ENCODE measurements at regions not wholly inside any gene's neighbourhood (a gene's known extent, or its start where the extent isn't known, plus 50 kb on each side); places are given as distances from the start of the nearest gene placed in this dataset.
"Not testable (repeated sequence)": the region's sequence is repeated elsewhere in the genome, so short reads cannot be mapped to it uniquely, and the experiment has no call there.

DNA sequence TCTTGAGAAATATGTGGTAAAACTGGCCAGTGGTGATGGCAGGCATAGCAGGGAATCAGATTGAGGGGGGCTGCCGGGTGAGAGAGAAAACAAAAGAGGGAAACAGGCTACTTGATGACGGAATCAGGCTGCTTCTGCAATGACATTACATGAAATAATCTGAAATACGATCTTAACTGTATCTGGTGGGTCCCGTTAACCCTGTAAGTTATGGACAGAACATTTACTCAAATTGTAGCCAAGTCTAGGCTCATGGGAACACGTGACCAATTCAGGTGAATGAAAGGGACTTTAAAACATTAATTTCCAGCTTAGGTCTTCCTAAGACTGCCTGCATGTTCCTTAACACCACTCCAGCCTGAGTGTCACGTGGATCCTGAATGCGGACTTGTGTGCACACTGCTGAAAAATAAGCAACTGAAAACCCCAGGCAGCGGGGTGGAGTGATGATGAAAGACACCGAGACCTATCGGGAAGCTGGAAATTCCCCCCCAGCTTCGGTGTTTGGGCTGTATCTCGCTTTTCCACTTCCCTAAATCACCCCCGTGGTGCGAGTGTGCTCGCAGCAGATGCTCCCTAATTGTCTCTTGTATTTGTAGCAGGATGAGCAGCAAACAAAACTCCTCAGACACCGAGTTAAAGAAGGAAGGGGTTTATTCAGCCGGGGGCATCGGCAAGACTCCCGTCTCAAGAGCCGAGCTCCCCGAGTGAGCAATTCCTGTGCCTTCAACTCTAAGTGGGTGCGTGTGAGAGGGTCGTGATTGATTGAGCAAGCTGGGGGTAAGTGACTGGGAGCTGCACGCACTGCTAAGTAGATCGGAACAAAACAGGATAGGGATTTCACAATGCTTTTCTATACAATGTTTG, 145.0 kb upstream of the GRK3 start:
- Histone ChIP-seq H3K4me1 (ENCODE audit: control insufficient read depth, insufficient read depth, low read length, poor library complexity, severe bottlenecking) (no peaks in the 10 kb centered on the region), H3K36me3 (ENCODE audit: control insufficient read depth, insufficient read depth, low read length) (no peaks in the 10 kb centered on the region), H3K27ac (ENCODE audit: low read depth, low read length, severe bottlenecking) (no peak overlapping the region), H3K9me3 (ENCODE audit: control insufficient read depth, low read length) (no peaks in the 10 kb centered on the region), H3K4me3 (ENCODE audit: extremely low read depth, insufficient read depth, low read length, poor library complexity, severe bottlenecking) (no peak overlapping the region)
- WGBS, 2 experiments (ENCODE audit: insufficient coverage in 2 of 2), result 53 to 65% methylated on average over 19 to 21 of the region's 25 CpGs

DNA sequence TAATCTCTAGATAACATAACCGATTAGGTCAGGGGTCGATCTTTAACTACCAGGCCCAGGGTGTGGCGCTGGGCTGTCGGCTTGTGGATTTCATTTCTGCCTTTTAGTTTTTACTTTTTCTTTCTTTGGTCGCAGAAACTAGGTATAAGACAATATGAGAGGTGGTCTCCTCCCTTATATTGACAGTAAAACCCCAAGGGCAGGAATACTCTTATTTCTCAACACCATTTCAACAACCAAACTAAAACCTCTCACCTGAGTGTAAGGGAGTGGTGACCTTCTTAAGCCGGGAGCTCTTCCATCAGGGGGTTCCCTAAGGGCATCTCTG, 144.4 kb upstream of the GRK3 start:
- not testable (repeated sequence) for H3K4me3 ChIP-seq (ENCODE audit: extremely low read depth, insufficient read depth, low read length, poor library complexity, severe bottlenecking); H3K9me3 ChIP-seq (ENCODE audit: control insufficient read depth, low read length); H3K4me1 ChIP-seq (ENCODE audit: control insufficient read depth, insufficient read depth, low read length, poor library complexity, severe bottlenecking); H3K36me3 ChIP-seq (ENCODE audit: control insufficient read depth, insufficient read depth, low read length); H3K27ac ChIP-seq (ENCODE audit: low read depth, low read length, severe bottlenecking)
- 79 to 95% methylated on average over 2 to 3 of the region's 6 CpGs for WGBS, 2 experiments (ENCODE audit: insufficient coverage in 2 of 2)

DNA sequence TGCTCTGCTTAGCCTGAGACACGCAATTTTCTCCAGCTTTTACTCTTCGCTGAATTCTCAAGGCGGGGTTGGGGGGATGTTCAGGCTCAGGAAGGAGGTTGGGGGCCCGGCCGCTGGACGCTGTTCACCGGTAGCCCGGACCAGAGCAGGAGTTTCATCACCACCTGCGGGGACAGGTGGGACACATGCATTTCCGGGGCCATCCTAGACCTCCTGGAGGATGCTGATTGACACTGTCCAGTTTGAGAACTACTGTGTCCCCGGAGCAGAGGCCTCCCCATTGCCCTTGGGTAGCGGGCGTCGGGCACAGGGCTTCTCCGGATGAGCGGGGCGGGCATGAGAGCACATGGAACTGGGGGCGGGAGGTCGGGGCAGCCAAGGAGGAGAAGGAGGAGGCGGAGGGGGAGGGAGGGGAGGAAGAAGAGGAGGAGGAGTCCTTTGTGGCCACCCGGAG, 144.0 kb upstream of the GRK3 start:
- 27 to 32% methylated on average over 6 to 20 of the region's 21 CpGs for WGBS, 2 experiments (ENCODE audit: insufficient coverage in 2 of 2)
- H3K27ac ChIP-seq (ENCODE audit: low read depth, low read length, severe bottlenecking), result no peak overlapping the region
- no peaks in the 10 kb centered on the region for H3K9me3 ChIP-seq (ENCODE audit: control insufficient read depth, low read length)
- H3K4me1 ChIP-seq (ENCODE audit: control insufficient read depth, insufficient read depth, low read length, poor library complexity, severe bottlenecking), result no peaks in the 10 kb centered on the region
- H3K36me3 ChIP-seq (ENCODE audit: control insufficient read depth, insufficient read depth, low read length), result no peaks in the 10 kb centered on the region
- H3K4me3 ChIP-seq (ENCODE audit: extremely low read depth, insufficient read depth, low read length, poor library complexity, severe bottlenecking), result peak overlapping the region; percentile 36

GRCh38 chr22:25420925-25421904, 143.3 kb upstream of the GRK3 start:
- WGBS, 2 experiments (ENCODE audit: insufficient coverage in 2 of 2), result 1% methylated on average over 76 to 78 of the region's 85 CpGs
- Histone ChIP-seq H3K9me3 (ENCODE audit: control insufficient read depth, low read length) (no peaks in the 10 kb centered on the region), H3K36me3 (ENCODE audit: control insufficient read depth, insufficient read depth, low read length) (no peaks in the 10 kb centered on the region), H3K4me1 (ENCODE audit: control insufficient read depth, insufficient read depth, low read length, poor library complexity, severe bottlenecking) (no peaks in the 10 kb centered on the region), H3K27ac (ENCODE audit: low read depth, low read length, severe bottlenecking) (no peak overlapping the region), H3K4me3 (ENCODE audit: extremely low read depth, insufficient read depth, low read length, poor library complexity, severe bottlenecking) (peak overlapping the region; percentile 36)

DNA sequence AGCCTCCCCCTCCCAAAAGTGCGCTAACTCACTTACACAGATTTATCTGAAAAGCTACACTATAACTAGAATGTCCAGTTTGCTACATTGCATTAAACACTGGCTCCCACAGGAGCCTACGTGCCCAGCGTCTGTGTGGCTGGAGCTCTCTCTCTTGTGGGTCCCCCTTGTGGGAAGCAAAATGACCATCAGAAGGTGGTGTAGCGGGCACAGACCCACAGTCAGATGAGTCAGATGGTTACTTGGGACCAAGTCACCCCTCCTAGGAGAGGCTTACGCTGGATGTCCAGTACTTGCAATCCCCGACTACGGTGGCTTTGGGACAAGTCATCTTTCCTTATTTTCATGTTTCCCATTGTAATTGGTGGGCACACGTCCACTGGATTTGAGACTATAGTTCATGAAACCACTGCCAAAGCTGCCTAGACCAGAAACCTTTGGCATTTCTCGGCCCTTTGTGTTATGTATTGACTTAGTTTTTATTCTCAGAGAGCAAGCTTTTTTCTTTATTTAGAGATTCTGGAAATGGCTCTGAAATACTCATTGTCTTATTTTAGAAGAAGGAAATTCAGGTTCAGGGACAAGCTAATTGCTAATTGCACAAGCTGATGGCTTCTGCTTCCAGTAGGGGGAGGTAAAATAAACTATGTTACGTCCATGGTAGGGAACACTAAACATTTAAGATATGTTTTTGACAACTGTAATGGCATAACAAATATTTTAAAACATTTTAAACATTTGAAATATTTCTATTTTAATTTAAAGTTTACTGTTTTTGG, 137.8 kb upstream of the GRK3 start:
- WGBS, 2 experiments (ENCODE audit: insufficient coverage in 2 of 2), result 76 to 80% methylated on average over 7 to 8 of the region's 10 CpGs
- H3K36me3 ChIP-seq (ENCODE audit: control insufficient read depth, insufficient read depth, low read length); H3K4me3 ChIP-seq (ENCODE audit: extremely low read depth, insufficient read depth, low read length, poor library complexity, severe bottlenecking); H3K27ac ChIP-seq (ENCODE audit: low read depth, low read length, severe bottlenecking); H3K4me1 ChIP-seq (ENCODE audit: control insufficient read depth, insufficient read depth, low read length, poor library complexity, severe bottlenecking); H3K9me3 ChIP-seq (ENCODE audit: control insufficient read depth, low read length): not testable (repeated sequence)

- WGBS, 2 experiments (ENCODE audit: insufficient coverage in 2 of 2), result no CpG with 5 or more reads among the region's 6 CpGs
- not testable (repeated sequence) for H3K4me3 ChIP-seq (ENCODE audit: extremely low read depth, insufficient read depth, low read length, poor library complexity, severe bottlenecking); H3K9me3 ChIP-seq (ENCODE audit: control insufficient read depth, low read length); H3K4me1 ChIP-seq (ENCODE audit: control insufficient read depth, insufficient read depth, low read length, poor library complexity, severe bottlenecking); H3K36me3 ChIP-seq (ENCODE audit: control insufficient read depth, insufficient read depth, low read length); H3K27ac ChIP-seq (ENCODE audit: low read depth, low read length, severe bottlenecking)
Measured at GRCh38 chr22:25431637-25432342, 132.7 kb upstream of the GRK3 start.

GRCh38 chr22:25433381-25433970, 131.0 kb upstream of the GRK3 start:
- 87 to 88% methylated on average over 3 to 5 of the region's 8 CpGs for WGBS, 2 experiments (ENCODE audit: insufficient coverage in 2 of 2)
- H3K36me3 ChIP-seq (ENCODE audit: control insufficient read depth, insufficient read depth, low read length); H3K4me1 ChIP-seq (ENCODE audit: control insufficient read depth, insufficient read depth, low read length, poor library complexity, severe bottlenecking); H3K4me3 ChIP-seq (ENCODE audit: extremely low read depth, insufficient read depth, low read length, poor library complexity, severe bottlenecking); H3K27ac ChIP-seq (ENCODE audit: low read depth, low read length, severe bottlenecking); H3K9me3 ChIP-seq (ENCODE audit: control insufficient read depth, low read length): not testable (repeated sequence)

GRCh38 chr22:25437414-25438160, 126.9 kb upstream of the GRK3 start:
- Histone ChIP-seq H3K27ac (ENCODE audit: low read depth, low read length, severe bottlenecking) (peak overlapping the region; percentile 45), H3K4me3 (ENCODE audit: extremely low read depth, insufficient read depth, low read length, poor library complexity, severe bottlenecking) (no peak overlapping the region), H3K4me1 (ENCODE audit: control insufficient read depth, insufficient read depth, low read length, poor library complexity, severe bottlenecking) (peaks cover 5% of the 10 kb centered on the region), H3K9me3 (ENCODE audit: control insufficient read depth, low read length) (no peaks in the 10 kb centered on the region), H3K36me3 (ENCODE audit: control insufficient read depth, insufficient read depth, low read length) (no peaks in the 10 kb centered on the region)
- 61 to 68% methylated on average over 5 to 6 of the region's 8 CpGs for WGBS, 2 experiments (ENCODE audit: insufficient coverage in 2 of 2)

DNA sequence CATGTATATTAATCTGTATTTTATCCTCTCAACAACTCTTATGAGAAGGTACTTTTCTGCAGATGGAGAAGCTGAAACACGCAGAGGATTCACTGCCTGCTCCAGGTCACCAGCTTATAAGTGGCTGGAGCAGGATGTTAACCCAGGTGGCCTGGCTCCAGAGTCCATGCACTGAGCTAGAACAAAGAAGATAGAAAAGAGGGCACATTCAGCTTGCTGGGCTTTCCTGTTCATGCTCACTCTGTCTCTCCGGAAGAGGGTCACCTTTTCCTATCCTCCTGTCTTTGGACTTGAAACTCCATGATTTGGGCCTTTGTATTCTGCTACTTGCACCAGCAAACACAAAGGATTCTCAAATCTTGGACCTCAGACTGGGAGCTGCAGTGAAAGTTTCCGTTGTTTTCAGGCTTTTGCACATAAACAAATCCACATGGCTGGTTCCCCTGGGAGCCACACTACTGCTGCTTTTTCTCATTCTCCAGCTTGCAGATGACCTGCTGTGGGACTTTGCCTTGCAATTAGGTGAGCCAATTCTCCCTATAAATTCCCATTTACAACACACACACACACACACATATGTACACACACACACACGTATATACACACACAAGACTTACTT, 117.3 kb upstream of the GRK3 start:
- peaks cover 4% of the 10 kb centered on the region for H3K36me3 ChIP-seq (ENCODE audit: control insufficient read depth, insufficient read depth, low read length)
- H3K4me3 ChIP-seq (ENCODE audit: extremely low read depth, insufficient read depth, low read length, poor library complexity, severe bottlenecking), result no peak overlapping the region
- WGBS, 2 experiments (ENCODE audit: insufficient coverage in 2 of 2), result 67 to 81% methylated on average over 3 to 4 of the region's 4 CpGs

More for the DNA sequence above, 117.3 kb upstream of the GRK3 start:
- H3K9me3 ChIP-seq (ENCODE audit: control insufficient read depth, low read length), result no peaks in the 10 kb centered on the region
- H3K27ac ChIP-seq (ENCODE audit: low read depth, low read length, severe bottlenecking), result no peak overlapping the region
- H3K4me1 ChIP-seq (ENCODE audit: control insufficient read depth, insufficient read depth, low read length, poor library complexity, severe bottlenecking), result peaks cover 17% of the 10 kb centered on the region
